ENCODE measurements at regions not wholly inside any gene's neighbourhood (a gene's known extent, or its start where the extent isn't known, plus 50 kb on each side); places are given as distances from the start of the nearest gene placed in this dataset.
A peak's percentile ranks its signal among the peaks of the same experiment; 100 is the strongest.

DNA sequence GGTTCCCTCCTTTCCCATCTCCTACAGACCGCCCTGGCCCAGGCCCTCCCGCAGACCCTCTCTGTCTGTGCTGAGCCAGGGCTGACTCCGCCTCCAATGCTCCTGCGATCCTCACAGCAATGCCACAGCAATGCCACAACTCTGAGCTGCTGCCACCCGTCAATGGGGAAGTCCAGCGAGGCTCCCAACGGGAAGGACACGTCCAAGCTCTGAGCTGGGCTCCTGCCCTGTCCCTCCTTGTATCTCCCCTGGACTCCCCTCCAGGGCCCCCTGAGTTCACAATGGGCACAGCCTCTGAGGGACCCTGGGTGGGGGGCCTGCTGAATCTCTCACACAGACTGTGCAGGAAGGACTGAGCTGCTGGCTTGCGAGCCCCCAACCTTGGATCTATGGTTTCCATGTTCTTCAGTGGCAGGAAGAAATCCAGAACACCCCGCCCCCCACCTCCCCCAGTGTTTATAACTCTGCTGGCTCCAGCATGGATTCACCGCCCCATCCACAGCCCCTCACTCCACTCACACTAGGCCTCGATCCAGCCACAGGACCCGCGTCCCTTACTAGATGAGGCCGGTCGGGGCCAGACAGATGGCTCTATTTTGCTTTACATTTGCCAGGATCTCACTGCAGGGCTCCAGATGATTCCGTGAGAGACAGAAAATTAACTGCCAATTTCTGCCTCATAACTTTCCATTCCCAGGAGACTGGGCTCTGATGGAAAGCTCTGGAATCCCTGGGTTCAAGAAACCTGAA, 338.0 kb downstream of the MATN1 start:
- H3K9ac ChIP-seq (ENCODE audit: insufficient read depth in 1 of 2, low read length in 2 of 2): no peak overlapping the region

DNA sequence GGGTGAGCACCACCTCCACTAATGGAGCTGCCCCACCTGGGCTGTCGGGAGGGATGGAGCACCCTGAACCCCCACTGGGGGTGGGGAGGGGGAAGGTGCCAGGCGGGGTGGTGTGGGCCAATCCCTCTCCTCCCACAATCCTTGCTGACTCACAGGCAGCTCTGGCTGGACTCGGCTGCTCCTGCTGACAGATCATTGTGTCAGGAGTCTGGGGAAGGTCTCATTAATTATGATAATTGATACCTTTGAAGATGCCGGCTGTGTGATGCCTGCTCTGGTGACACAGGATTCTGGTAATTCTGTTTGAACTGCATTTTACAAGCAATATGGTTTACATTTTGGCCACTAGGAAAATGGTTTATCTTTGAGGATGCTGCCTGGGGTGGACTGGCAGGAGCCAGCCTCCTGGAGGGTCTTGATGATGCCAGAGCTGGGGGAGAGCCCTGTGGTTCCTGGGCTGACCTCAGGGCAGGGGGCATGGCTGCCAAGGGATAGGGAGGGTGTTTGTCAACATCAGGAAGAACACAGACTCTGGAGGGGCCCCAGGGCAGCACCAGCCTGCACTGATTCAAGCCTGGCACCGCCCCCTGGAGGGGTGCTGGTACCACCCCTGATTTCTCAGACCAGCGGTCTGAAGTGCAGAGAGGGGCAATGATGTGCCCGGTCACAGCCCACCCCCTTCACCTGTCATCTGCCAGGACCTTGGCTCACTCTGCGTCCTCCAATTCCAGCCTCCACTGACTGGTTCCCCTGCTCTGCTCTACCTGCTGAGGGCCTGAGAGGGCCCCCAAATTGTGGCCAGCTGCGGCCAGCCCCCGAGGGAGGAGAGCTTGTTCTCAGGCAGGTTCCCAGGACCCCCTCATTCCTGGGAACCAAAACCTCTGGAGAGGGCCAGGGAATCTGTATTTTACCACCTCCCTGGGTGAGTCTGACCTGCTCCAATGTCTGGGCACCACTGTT, 338.8 kb downstream of the MATN1 start:
- 59 to 74% methylated on average over 10 of the region's 10 CpGs for WGBS, 2 donors
- Histone ChIP-seq H3K9me3 (ENCODE audit: control insufficient read depth in 4 of 4, insufficient read depth in 3 of 4, low read length in 3 of 4) (peaks cover 0 to 2% (median 0%) of the 10 kb centered on the region in 4 donors), H3K27me3 (ENCODE audit: control insufficient read depth in 3 of 3, insufficient read depth in 3 of 3, low read length in 2 of 3) (peaks cover 0 to 6% (median 0%) of the 10 kb centered on the region in 3 donors), H3K4me1 (ENCODE audit: control insufficient read depth in 5 of 5, insufficient read depth in 5 of 5, low read length in 5 of 5) (peaks cover 0 to 7% (median 2%) of the 10 kb centered on the region in 5 donors), H3K9ac (ENCODE audit: insufficient read depth in 1 of 2, low read length in 2 of 2) (no peak overlapping the region), H3K27ac (ENCODE audit: low read depth in 1 of 2, low read length in 1 of 2) (no peak overlapping the region), H3K36me3 (ENCODE audit: control insufficient read depth in 4 of 4, insufficient read depth in 4 of 4, low read length in 4 of 4) (no peaks in the 10 kb centered on the region), H3K4me3 (no peak overlapping the region)
- TF ChIP-seq, protein P1, sequence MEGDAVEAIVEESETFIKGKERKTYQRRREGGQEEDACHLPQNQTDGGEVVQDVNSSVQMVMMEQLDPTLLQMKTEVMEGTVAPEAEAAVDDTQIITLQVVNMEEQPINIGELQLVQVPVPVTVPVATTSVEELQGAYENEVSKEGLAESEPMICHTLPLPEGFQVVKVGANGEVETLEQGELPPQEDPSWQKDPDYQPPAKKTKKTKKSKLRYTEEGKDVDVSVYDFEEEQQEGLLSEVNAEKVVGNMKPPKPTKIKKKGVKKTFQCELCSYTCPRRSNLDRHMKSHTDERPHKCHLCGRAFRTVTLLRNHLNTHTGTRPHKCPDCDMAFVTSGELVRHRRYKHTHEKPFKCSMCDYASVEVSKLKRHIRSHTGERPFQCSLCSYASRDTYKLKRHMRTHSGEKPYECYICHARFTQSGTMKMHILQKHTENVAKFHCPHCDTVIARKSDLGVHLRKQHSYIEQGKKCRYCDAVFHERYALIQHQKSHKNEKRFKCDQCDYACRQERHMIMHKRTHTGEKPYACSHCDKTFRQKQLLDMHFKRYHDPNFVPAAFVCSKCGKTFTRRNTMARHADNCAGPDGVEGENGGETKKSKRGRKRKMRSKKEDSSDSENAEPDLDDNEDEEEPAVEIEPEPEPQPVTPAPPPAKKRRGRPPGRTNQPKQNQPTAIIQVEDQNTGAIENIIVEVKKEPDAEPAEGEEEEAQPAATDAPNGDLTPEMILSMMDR (IDR thresholded peaks at IDR 0.05; ENCODE audit: control extremely low read depth, extremely low read depth): no peak
- no peak for ATAC-seq (ENCODE audit: insufficient read depth, low FRiP score)
- DNase-seq: no peak

More for the DNA sequence above, 338.0 kb downstream of the MATN1 start:
- no peak overlapping the region for H3K4me3 ChIP-seq
- ATAC-seq (ENCODE audit: insufficient read depth, low FRiP score) (no peak), DNase-seq (peak; percentile 29 to 32 (median 29))
- H3K36me3 ChIP-seq (ENCODE audit: control insufficient read depth in 4 of 4, insufficient read depth in 4 of 4, low read length in 4 of 4): no peaks in the 10 kb centered on the region
- H3K9me3 ChIP-seq (ENCODE audit: control insufficient read depth in 4 of 4, insufficient read depth in 3 of 4, low read length in 3 of 4): peaks cover 0 to 5% (median 0%) of the 10 kb centered on the region in 4 donors
- H3K4me1 ChIP-seq (ENCODE audit: control insufficient read depth in 5 of 5, insufficient read depth in 5 of 5, low read length in 5 of 5): peaks cover 0 to 2% (median 0%) of the 10 kb centered on the region in 5 donors
- H3K27ac ChIP-seq (ENCODE audit: low read depth in 1 of 2, low read length in 1 of 2): no peak overlapping the region
- 74 to 86% methylated on average over 17 of the region's 17 CpGs for WGBS, 2 donors
- TF ChIP-seq, protein P1 (IDR thresholded peaks at IDR 0.05; ENCODE audit: control extremely low read depth, extremely low read depth): no peak
- H3K27me3 ChIP-seq (ENCODE audit: control insufficient read depth in 3 of 3, insufficient read depth in 3 of 3, low read length in 2 of 3): peaks cover 0 to 6% (median 0%) of the 10 kb centered on the region in 3 donors

DNA sequence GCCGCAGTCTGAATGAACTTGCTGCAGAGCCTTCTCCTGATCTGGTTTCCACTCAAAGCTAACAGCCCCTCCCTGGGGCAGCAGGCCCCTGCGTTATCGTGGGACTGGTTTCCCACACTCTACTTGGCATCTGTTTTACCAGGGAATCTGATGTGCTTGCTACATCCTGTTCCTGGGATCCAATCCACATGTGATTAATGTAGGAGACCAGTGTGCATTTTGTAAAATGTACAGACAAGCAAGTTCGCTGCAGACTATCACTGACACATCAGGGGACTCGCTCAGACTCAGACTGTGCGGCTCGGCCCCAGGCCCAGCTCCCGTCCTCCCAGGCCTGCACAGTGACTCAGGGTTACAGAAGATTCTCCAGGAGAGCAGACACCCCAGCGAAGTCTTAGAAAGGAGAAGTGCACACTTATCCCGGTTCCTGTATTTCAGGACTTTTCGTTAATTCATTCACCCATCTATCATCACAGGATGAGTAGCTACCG, 340.1 kb downstream of the MATN1 start:
- Histone ChIP-seq H3K9ac (ENCODE audit: insufficient read depth in 1 of 2, low read length in 2 of 2) (no peak overlapping the region), H3K9me3 (ENCODE audit: control insufficient read depth in 4 of 4, insufficient read depth in 3 of 4, low read length in 3 of 4) (peaks cover 0 to 2% (median 0%) of the 10 kb centered on the region in 4 donors), H3K27ac (ENCODE audit: low read depth in 1 of 2, low read length in 1 of 2) (no peak overlapping the region), H3K27me3 (ENCODE audit: control insufficient read depth in 3 of 3, insufficient read depth in 3 of 3, low read length in 2 of 3) (peaks cover 0 to under 1% (median 0%) of the 10 kb centered on the region in 3 donors), H3K4me3 (no peak overlapping the region), H3K4me1 (ENCODE audit: control insufficient read depth in 5 of 5, insufficient read depth in 5 of 5, low read length in 5 of 5) (peaks cover 0 to 18% (median 3%) of the 10 kb centered on the region in 5 donors), H3K36me3 (ENCODE audit: control insufficient read depth in 4 of 4, insufficient read depth in 4 of 4, low read length in 4 of 4) (no peaks in the 10 kb centered on the region)
- no peak for ATAC-seq (ENCODE audit: insufficient read depth, low FRiP score)
- no peak for DNase-seq
- TF ChIP-seq, protein P1 (IDR thresholded peaks at IDR 0.05; ENCODE audit: control extremely low read depth, extremely low read depth): no peak
- WGBS, 2 donors: 63 to 72% methylated on average over 12 of the region's 12 CpGs
